ENCODE measurements at regions not wholly inside any gene's neighbourhood (a gene's known extent, or its start where the extent isn't known, plus 50 kb on each side); places are given as distances from the start of the nearest gene placed in this dataset.
"Not testable (repeated sequence)": the region's sequence is repeated elsewhere in the genome, so short reads cannot be mapped to it uniquely, and the experiment has no call there.

GRCh38 chr7:131800531-131800930 is 244.1 kb upstream of the PODXL start:
- no peak for DNase-seq (ENCODE audit: low spot score)

GRCh38 chr7:131800008-131800407 is 243.6 kb upstream of the PODXL start:
- DNase-seq (ENCODE audit: low spot score): no peak

- no peak for DNase-seq (ENCODE audit: low spot score)
Measured at GRCh38 chr7:131797841-131798240, 241.4 kb upstream of the PODXL start.

GRCh38 chr7:131795400-131795799 is 239.0 kb upstream of the PODXL start:
- DNase-seq (ENCODE audit: low spot score): no peak

GRCh38 chr7:131792311-131792710 is 235.9 kb upstream of the PODXL start:
- no peak for DNase-seq (ENCODE audit: low spot score)

GRCh38 chr7:131787101-131787500 is 230.7 kb upstream of the PODXL start:
- DNase-seq (ENCODE audit: low spot score): no peak

GRCh38 chr7:131786204-131786603 is 229.8 kb upstream of the PODXL start:
- no peak for DNase-seq (ENCODE audit: low spot score)

- no peak for DNase-seq (ENCODE audit: low spot score)
Measured at GRCh38 chr7:131778601-131779000, 222.2 kb upstream of the PODXL start.

- DNase-seq (ENCODE audit: low spot score): no peak
Measured at GRCh38 chr7:131774419-131775220, 218.2 kb upstream of the PODXL start.

GRCh38 chr7:131773413-131773812 is 217.0 kb upstream of the PODXL start:
- no peak for DNase-seq (ENCODE audit: low spot score)

GRCh38 chr7:131769241-131769640 is 212.8 kb upstream of the PODXL start:
- no peak for DNase-seq (ENCODE audit: low spot score)

GRCh38 chr7:131767591-131767990 is 211.2 kb upstream of the PODXL start:
- no peak for DNase-seq (ENCODE audit: low spot score)

GRCh38 chr7:131765575-131765974 is 209.1 kb upstream of the PODXL start:
- DNase-seq (ENCODE audit: low spot score): no peak

GRCh38 chr7:131764143-131764775 is 207.8 kb upstream of the PODXL start:
- DNase-seq (ENCODE audit: low spot score): no peak

GRCh38 chr7:131762753-131763152 is 206.3 kb upstream of the PODXL start:
- DNase-seq (ENCODE audit: low spot score): no peak

- DNase-seq (ENCODE audit: low spot score): not testable (repeated sequence)
Measured at GRCh38 chr7:131755801-131756200, 199.4 kb upstream of the PODXL start.

- DNase-seq (ENCODE audit: low spot score): no peak
Measured at GRCh38 chr7:131753620-131754222, 197.3 kb upstream of the PODXL start.

GRCh38 chr7:131747658-131748232 is 191.3 kb upstream of the PODXL start:
- no peak for DNase-seq (ENCODE audit: low spot score)

GRCh38 chr7:131745390-131746248 is 189.2 kb upstream of the PODXL start:
- DNase-seq (ENCODE audit: low spot score): no peak

- DNase-seq (ENCODE audit: low spot score): no peak
Measured at GRCh38 chr7:131741446-131741845, 185.0 kb upstream of the PODXL start.

- no peak for DNase-seq (ENCODE audit: low spot score)
Measured at GRCh38 chr7:131737746-131738465, 181.5 kb upstream of the PODXL start.
